ENCODE measurements at regions not wholly inside any gene's neighbourhood (a gene's known extent, or its start where the extent isn't known, plus 50 kb on each side); places are given as distances from the start of the nearest gene placed in this dataset.

DNA sequence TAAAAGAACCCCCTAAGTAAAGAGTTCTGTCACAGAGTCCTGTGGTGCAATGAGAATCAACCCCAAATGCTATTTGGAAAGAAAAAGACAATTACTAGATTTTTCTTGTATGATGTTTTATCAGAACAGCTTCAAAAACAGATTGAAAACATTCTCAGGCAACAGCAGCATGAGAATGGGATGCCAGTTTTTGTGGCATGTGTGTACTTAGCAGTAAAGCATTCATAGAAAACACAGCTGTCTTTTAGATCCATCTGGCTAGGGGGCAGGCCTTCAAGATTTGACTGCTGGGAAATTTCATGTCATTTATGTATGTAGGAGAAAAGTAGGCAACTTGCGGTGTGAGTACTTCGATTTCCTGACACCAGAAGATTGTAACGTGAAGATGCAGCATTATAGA, 170.5 kb upstream of the HTR2A start:
- POLR2A ChIA-PET (ENCODE audit: partially characterized antibody), result no interaction called here

DNA sequence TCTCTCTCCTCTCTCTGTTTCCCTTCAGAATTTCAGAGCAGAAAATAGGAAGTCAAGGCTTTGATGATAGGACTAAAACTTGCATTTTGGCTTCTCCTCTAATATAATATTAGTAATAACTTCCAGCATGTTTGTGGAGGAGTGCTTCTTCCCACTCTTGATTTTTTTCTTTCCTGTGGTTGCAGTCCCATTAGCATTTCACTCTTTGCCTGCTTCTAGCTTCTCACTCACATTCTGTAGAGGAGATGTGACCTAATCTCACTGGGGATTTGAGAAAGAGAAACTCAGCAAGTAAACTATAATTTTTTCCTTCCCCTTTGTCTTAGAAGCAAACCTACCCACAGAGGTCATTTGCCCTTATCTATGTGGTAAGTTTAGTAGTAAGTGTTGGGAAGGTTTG, 169.4 kb upstream of the HTR2A start:
- H3K4me1 Mint-ChIP-seq, result no peaks in the 10 kb centered on the region
- no peak overlapping the region for H3K4me3 ChIP-seq (ENCODE audit: low read length in 2 of 2)

More for the DNA sequence above, 170.5 kb upstream of the HTR2A start:
- CTCF ChIA-PET (ENCODE audit: partially characterized antibody), result no interaction called here
- Histone ChIP-seq H3K27me3 (ENCODE audit: insufficient read depth, low read length) (no peaks in the 10 kb centered on the region), H3K4me1 (ENCODE audit: insufficient read depth, low read length) (no peaks in the 10 kb centered on the region), H3K4me3 (ENCODE audit: low read length in 2 of 2) (no peak overlapping the region), H3K36me3 (ENCODE audit: insufficient read depth, low read length) (no peaks in the 10 kb centered on the region), H3K9me3 (ENCODE audit: control insufficient read depth in 1 of 2, low read length in 2 of 2) (no peaks in the 10 kb centered on the region), H3K27ac (ENCODE audit: low read depth, low read length) (no peak overlapping the region)
- H3K4me3 Mint-ChIP-seq, result no peak overlapping the region
- no peak for DNase-seq
- intact Hi-C loops (cut with micrococcal nuclease), result no loop called here
- H3K27me3 Mint-ChIP-seq, result peaks cover 3 to 5% of the 10 kb centered on the region in 2 donors
- H3K27ac Mint-ChIP-seq, result no peak overlapping the region
- no peaks in the 10 kb centered on the region for H3K36me3 Mint-ChIP-seq
- peaks cover 3 to 24% (median 11%) of the 10 kb centered on the region in 8 donors for H3K9me3 Mint-ChIP-seq
- no peaks in the 10 kb centered on the region for H3K4me1 Mint-ChIP-seq

DNA sequence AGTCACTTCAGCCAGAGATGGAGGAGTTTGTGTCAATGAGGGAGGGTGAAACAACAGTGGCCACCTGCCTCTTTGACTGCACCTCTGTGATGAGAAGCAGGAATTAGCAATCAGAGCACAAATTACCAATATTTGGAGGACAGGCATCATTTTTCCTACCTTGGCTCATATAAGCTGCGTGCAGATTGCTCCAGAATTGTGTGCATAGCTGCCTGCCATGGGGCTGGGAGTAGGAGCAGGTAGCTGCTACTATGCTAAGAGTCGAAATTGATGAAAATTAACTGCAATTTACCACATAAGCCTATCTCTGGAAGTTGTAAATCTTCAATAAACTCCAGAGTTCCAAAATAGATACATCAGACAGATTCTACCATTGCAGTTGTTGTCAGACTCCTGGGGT, 167.5 kb upstream of the HTR2A start:
- intact Hi-C loops (cut with micrococcal nuclease), result no loop called here
- POLR2A ChIA-PET (ENCODE audit: partially characterized antibody), result no interaction called here
- H3K27me3 ChIP-seq (ENCODE audit: insufficient read depth, low read length), result no peaks in the 10 kb centered on the region
- Mint-ChIP-seq H3K27me3 (peaks cover 3% of the 10 kb centered on the region in 2 donors), H3K27ac (no peak overlapping the region), H3K4me1 (no peaks in the 10 kb centered on the region), H3K9me3 (peaks cover 2 to 43% (median 25%) of the 10 kb centered on the region in 8 donors), H3K4me3 (no peak overlapping the region), H3K36me3 (no peaks in the 10 kb centered on the region)
- H3K36me3 ChIP-seq (ENCODE audit: insufficient read depth, low read length), result no peaks in the 10 kb centered on the region
- CTCF ChIA-PET (ENCODE audit: partially characterized antibody), result no interaction called here
- DNase-seq, result no peak
- H3K9me3 ChIP-seq (ENCODE audit: control insufficient read depth in 1 of 2, low read length in 2 of 2), result no peaks in the 10 kb centered on the region
- no peak overlapping the region for H3K27ac ChIP-seq (ENCODE audit: low read depth, low read length)
- no peak overlapping the region for H3K4me3 ChIP-seq (ENCODE audit: low read length in 2 of 2)
- no peaks in the 10 kb centered on the region for H3K4me1 ChIP-seq (ENCODE audit: insufficient read depth, low read length)

More for the DNA sequence above, 169.4 kb upstream of the HTR2A start:
- H3K9me3 Mint-ChIP-seq, result peaks cover 3 to 33% (median 16%) of the 10 kb centered on the region in 8 donors
- intact Hi-C loops (cut with micrococcal nuclease), result no loop called here
- no peaks in the 10 kb centered on the region for H3K4me1 ChIP-seq (ENCODE audit: insufficient read depth, low read length)
- no peak overlapping the region for H3K27ac ChIP-seq (ENCODE audit: low read depth, low read length)
- H3K36me3 ChIP-seq (ENCODE audit: insufficient read depth, low read length), result no peaks in the 10 kb centered on the region
- CTCF ChIA-PET (ENCODE audit: partially characterized antibody), result no interaction called here
- H3K27me3 Mint-ChIP-seq, result peaks cover 3 to 5% of the 10 kb centered on the region in 2 donors
- no peak for DNase-seq
- POLR2A ChIA-PET (ENCODE audit: partially characterized antibody), result no interaction called here
- no peaks in the 10 kb centered on the region for H3K9me3 ChIP-seq (ENCODE audit: control insufficient read depth in 1 of 2, low read length in 2 of 2)
- no peaks in the 10 kb centered on the region for H3K36me3 Mint-ChIP-seq
- H3K27ac Mint-ChIP-seq, result no peak overlapping the region
- no peaks in the 10 kb centered on the region for H3K27me3 ChIP-seq (ENCODE audit: insufficient read depth, low read length)
- H3K4me3 Mint-ChIP-seq, result no peak overlapping the region

DNA sequence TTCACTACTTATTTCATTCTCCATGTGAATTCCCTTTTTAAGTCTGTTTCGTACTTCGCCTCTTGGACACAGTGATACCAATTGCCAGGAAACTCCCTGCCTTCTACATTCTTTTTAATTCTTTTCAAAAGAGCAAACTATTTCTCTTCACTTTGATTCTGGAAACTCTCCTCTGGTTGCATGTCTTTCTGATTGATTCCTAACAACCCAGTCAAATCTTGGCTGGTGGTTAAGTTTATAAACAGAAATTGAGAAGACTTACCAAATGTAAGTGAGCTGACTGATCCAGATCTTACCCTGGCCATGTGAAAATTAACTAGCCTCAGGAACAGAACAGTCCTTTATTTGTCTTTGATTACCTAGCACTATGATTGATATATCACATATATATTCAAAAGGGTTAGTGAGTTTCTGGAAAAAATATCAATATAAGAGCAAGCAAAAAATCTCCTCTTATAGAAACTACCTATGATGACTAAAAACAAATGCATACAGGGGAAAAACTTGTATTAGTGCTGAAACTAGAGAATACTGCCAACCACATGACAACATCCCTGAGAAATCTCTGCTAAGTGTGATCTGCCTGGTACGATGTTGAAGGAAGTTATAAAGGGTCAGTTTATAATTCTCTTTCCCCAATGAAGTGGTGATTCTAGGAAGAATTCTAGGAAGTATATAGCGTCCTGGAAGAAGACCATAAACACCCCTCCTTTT, 152.6 kb upstream of the HTR2A start:
- H3K27me3 Mint-ChIP-seq, result peaks cover 1 to 3% of the 10 kb centered on the region in 2 donors
- H3K4me1 ChIP-seq (ENCODE audit: insufficient read depth, low read length), result no peaks in the 10 kb centered on the region
- intact Hi-C loops (cut with micrococcal nuclease), result no loop called here
- ChIA-PET POLR2A (ENCODE audit: partially characterized antibody) (no interaction called here), CTCF (ENCODE audit: partially characterized antibody) (no interaction called here)
- H3K9me3 ChIP-seq (ENCODE audit: control insufficient read depth in 1 of 2, low read length in 2 of 2), result no peaks in the 10 kb centered on the region
- no peaks in the 10 kb centered on the region for H3K27me3 ChIP-seq (ENCODE audit: insufficient read depth, low read length)
- no peak for DNase-seq
- H3K27ac ChIP-seq (ENCODE audit: low read depth, low read length), result no peak overlapping the region
- no peaks in the 10 kb centered on the region for H3K36me3 ChIP-seq (ENCODE audit: insufficient read depth, low read length)
- H3K27ac Mint-ChIP-seq, result no peak overlapping the region
- no peaks in the 10 kb centered on the region for H3K36me3 Mint-ChIP-seq
- no peak overlapping the region for H3K4me3 Mint-ChIP-seq
- no peaks in the 10 kb centered on the region for H3K4me1 Mint-ChIP-seq
- H3K4me3 ChIP-seq (ENCODE audit: low read length in 2 of 2), result no peak overlapping the region
- H3K9me3 Mint-ChIP-seq, result peaks cover 0 to 5% (median under 1%) of the 10 kb centered on the region in 8 donors

DNA sequence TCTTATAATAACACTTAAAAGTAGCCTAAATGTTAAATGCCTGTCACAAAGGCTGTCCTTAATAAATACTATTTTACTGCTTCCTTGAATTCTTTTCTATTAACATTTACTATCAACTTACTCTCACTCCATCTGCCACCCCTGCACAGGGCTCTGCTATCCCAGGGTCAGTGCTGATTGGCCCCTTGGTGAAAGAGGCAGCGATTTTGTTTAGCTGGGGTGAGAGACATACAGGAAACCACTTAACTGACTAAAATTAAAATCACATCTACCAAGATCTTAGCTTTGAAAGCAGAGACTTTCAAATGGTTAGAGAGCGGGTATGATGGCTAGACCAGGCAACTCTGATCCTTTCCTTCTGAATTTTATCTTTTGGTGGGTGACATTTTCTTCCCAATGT, 149.9 kb upstream of the HTR2A start:
- ChIA-PET POLR2A (ENCODE audit: partially characterized antibody) (no interaction called here), CTCF (ENCODE audit: partially characterized antibody) (no interaction called here)
- Histone ChIP-seq H3K4me1 (ENCODE audit: insufficient read depth, low read length) (no peaks in the 10 kb centered on the region), H3K27me3 (ENCODE audit: insufficient read depth, low read length) (no peaks in the 10 kb centered on the region), H3K4me3 (ENCODE audit: low read length in 2 of 2) (no peak overlapping the region), H3K36me3 (ENCODE audit: insufficient read depth, low read length) (no peaks in the 10 kb centered on the region), H3K9me3 (ENCODE audit: control insufficient read depth in 1 of 2, low read length in 2 of 2) (no peaks in the 10 kb centered on the region), H3K27ac (ENCODE audit: low read depth, low read length) (no peak overlapping the region)
- H3K9me3 Mint-ChIP-seq, result peaks cover 0 to 5% (median 0%) of the 10 kb centered on the region in 8 donors
- no peak overlapping the region for H3K4me3 Mint-ChIP-seq
- H3K27me3 Mint-ChIP-seq, result peaks cover 3 to 5% of the 10 kb centered on the region in 2 donors
- intact Hi-C loops (cut with micrococcal nuclease), result no loop called here
- no peak for DNase-seq
- H3K36me3 Mint-ChIP-seq, result no peaks in the 10 kb centered on the region
- H3K4me1 Mint-ChIP-seq, result no peaks in the 10 kb centered on the region
- H3K27ac Mint-ChIP-seq, result no peak overlapping the region

DNA sequence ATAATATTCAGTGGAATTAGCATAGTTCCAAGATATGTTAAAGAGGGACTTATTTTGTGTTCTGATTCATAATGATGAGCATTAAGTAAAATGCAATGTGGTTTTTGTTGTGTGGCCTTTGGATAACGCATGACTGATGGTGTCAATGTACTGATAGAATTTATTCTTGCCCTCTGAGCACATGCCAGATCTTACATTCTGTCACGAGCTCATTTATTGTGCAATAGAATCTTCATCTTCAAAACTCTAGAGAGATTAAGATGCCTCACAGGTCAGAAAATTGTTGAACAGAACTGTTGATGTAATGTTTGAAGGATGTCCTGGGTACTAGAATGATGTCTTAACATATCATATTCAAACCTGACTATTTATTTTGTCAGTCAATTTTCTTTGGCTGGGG, 148.0 kb upstream of the HTR2A start:
- CTCF ChIA-PET (ENCODE audit: partially characterized antibody), result no interaction called here

DNA sequence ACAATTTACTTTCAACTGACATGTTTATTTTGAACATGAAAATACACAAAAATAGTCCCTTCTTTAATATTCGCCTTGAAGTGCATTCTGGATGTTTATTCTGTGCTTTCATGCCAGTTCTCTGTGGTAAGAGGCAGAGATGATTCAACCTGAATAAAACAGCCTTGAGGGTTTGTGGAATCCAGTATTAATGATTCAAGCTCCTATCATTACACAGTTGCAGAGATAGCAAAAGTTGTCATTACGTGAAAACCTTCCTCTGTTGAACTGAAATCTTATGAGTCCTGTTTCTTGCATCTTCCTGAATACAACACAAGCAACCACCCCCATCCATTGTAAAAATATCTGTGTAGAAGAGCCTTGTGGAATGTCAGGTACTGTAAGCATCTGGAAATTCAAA, 142.3 kb upstream of the HTR2A start:
- no peak for DNase-seq
- H3K27ac ChIP-seq (ENCODE audit: low read depth, low read length), result no peak overlapping the region
- H3K27ac Mint-ChIP-seq, result no peak overlapping the region
- no peaks in the 10 kb centered on the region for H3K4me1 ChIP-seq (ENCODE audit: insufficient read depth, low read length)
- no peaks in the 10 kb centered on the region for H3K4me1 Mint-ChIP-seq
- H3K36me3 ChIP-seq (ENCODE audit: insufficient read depth, low read length), result no peaks in the 10 kb centered on the region
- H3K9me3 ChIP-seq (ENCODE audit: control insufficient read depth in 1 of 2, low read length in 2 of 2), result no peaks in the 10 kb centered on the region
- no peaks in the 10 kb centered on the region for H3K27me3 ChIP-seq (ENCODE audit: insufficient read depth, low read length)
- no peak overlapping the region for H3K4me3 ChIP-seq (ENCODE audit: low read length in 2 of 2)
- H3K36me3 Mint-ChIP-seq, result no peaks in the 10 kb centered on the region
- intact Hi-C loops (cut with micrococcal nuclease), result no loop called here
- no peak overlapping the region for H3K4me3 Mint-ChIP-seq
- ChIA-PET POLR2A (ENCODE audit: partially characterized antibody) (no interaction called here), CTCF (ENCODE audit: partially characterized antibody) (no interaction called here)
- H3K27me3 Mint-ChIP-seq, result peaks cover 0 to 8% of the 10 kb centered on the region in 2 donors
- H3K9me3 Mint-ChIP-seq, result peaks cover 0 to 1% (median 0%) of the 10 kb centered on the region in 8 donors

More for the DNA sequence above, 148.0 kb upstream of the HTR2A start:
- H3K27ac ChIP-seq (ENCODE audit: low read depth, low read length), result no peak overlapping the region
- peaks cover 0 to 3% (median 0%) of the 10 kb centered on the region in 8 donors for H3K9me3 Mint-ChIP-seq
- no peaks in the 10 kb centered on the region for H3K4me1 Mint-ChIP-seq
- peaks cover 3 to 5% of the 10 kb centered on the region in 2 donors for H3K27me3 Mint-ChIP-seq
- no peaks in the 10 kb centered on the region for H3K9me3 ChIP-seq (ENCODE audit: control insufficient read depth in 1 of 2, low read length in 2 of 2)
- no peaks in the 10 kb centered on the region for H3K36me3 ChIP-seq (ENCODE audit: insufficient read depth, low read length)
- POLR2A ChIA-PET (ENCODE audit: partially characterized antibody), result no interaction called here
- no peaks in the 10 kb centered on the region for H3K36me3 Mint-ChIP-seq
- no peak overlapping the region for H3K4me3 ChIP-seq (ENCODE audit: low read length in 2 of 2)
- intact Hi-C loops (cut with micrococcal nuclease), result no loop called here
- H3K4me3 Mint-ChIP-seq, result no peak overlapping the region
- H3K4me1 ChIP-seq (ENCODE audit: insufficient read depth, low read length), result no peaks in the 10 kb centered on the region
- H3K27me3 ChIP-seq (ENCODE audit: insufficient read depth, low read length), result no peaks in the 10 kb centered on the region
- no peak for DNase-seq
- no peak overlapping the region for H3K27ac Mint-ChIP-seq

Measured in CD4-positive, alpha-beta memory T cell (primary cell).